ENCODE measurements at regions not wholly inside any gene's neighbourhood (a gene's known extent, or its start where the extent isn't known, plus 50 kb on each side); places are given as distances from the start of the nearest gene placed in this dataset.

- H3K36me3 Mint-ChIP-seq (ENCODE audit: low read depth) = no peaks in the 10 kb centered on the region
- H3K4me1 Mint-ChIP-seq (ENCODE audit: low read depth) = no peaks in the 10 kb centered on the region
- no peak overlapping the region for H3K4me3 Mint-ChIP-seq
- no peaks in the 10 kb centered on the region for H3K27me3 Mint-ChIP-seq
- H3K9me3 Mint-ChIP-seq = peaks cover 12% of the 10 kb centered on the region
- no peak for DNase-seq
- H3K27ac Mint-ChIP-seq = no peak overlapping the region
These were observed 932.6 kb downstream of the GALC start for GRCh38 chr14:87060405-87060804.

- no peaks in the 10 kb centered on the region for H3K4me1 Mint-ChIP-seq (ENCODE audit: low read depth)
- DNase-seq = no peak
- no peak overlapping the region for H3K27ac Mint-ChIP-seq
- H3K4me3 Mint-ChIP-seq = no peak overlapping the region
- peaks cover 13% of the 10 kb centered on the region for H3K9me3 Mint-ChIP-seq
- no peaks in the 10 kb centered on the region for H3K36me3 Mint-ChIP-seq (ENCODE audit: low read depth)
- no peaks in the 10 kb centered on the region for H3K27me3 Mint-ChIP-seq
These were observed 933.7 kb downstream of the GALC start for GRCh38 chr14:87059060-87059839.

- no peak overlapping the region for H3K4me3 Mint-ChIP-seq
- H3K9me3 Mint-ChIP-seq = peaks cover 9% of the 10 kb centered on the region
- H3K36me3 Mint-ChIP-seq (ENCODE audit: low read depth) = no peaks in the 10 kb centered on the region
- DNase-seq = no peak
- H3K4me1 Mint-ChIP-seq (ENCODE audit: low read depth) = no peaks in the 10 kb centered on the region
- H3K27ac Mint-ChIP-seq = no peak overlapping the region
- no peaks in the 10 kb centered on the region for H3K27me3 Mint-ChIP-seq
These were observed 938.0 kb downstream of the GALC start for GRCh38 chr14:87055007-87055406.

GRCh38 chr14:87052646-87053225 lies 940.2 kb downstream of the GALC start:
- H3K27ac Mint-ChIP-seq = no peak overlapping the region
- DNase-seq = no peak
- no peaks in the 10 kb centered on the region for H3K27me3 Mint-ChIP-seq
- peaks cover 3% of the 10 kb centered on the region for H3K9me3 Mint-ChIP-seq
- H3K4me3 Mint-ChIP-seq = no peak overlapping the region
- H3K4me1 Mint-ChIP-seq (ENCODE audit: low read depth) = no peaks in the 10 kb centered on the region
- H3K36me3 Mint-ChIP-seq (ENCODE audit: low read depth) = no peaks in the 10 kb centered on the region

- DNase-seq = no peak
- Mint-ChIP-seq H3K27me3 (no peaks in the 10 kb centered on the region), H3K4me1 (ENCODE audit: low read depth) (no peaks in the 10 kb centered on the region), H3K9me3 (peaks cover 3% of the 10 kb centered on the region), H3K27ac (no peak overlapping the region), H3K4me3 (no peak overlapping the region), H3K36me3 (ENCODE audit: low read depth) (no peaks in the 10 kb centered on the region)
These were observed 942.6 kb downstream of the GALC start for GRCh38 chr14:87050421-87050820.

- no peak overlapping the region for H3K27ac Mint-ChIP-seq
- no peaks in the 10 kb centered on the region for H3K27me3 Mint-ChIP-seq
- peaks cover 3% of the 10 kb centered on the region for H3K9me3 Mint-ChIP-seq
- H3K36me3 Mint-ChIP-seq (ENCODE audit: low read depth) = no peaks in the 10 kb centered on the region
- H3K4me3 Mint-ChIP-seq = no peak overlapping the region
- DNase-seq = no peak
- no peaks in the 10 kb centered on the region for H3K4me1 Mint-ChIP-seq (ENCODE audit: low read depth)
These were observed 943.0 kb downstream of the GALC start for GRCh38 chr14:87049950-87050349.

- no peak for DNase-seq
- no peaks in the 10 kb centered on the region for H3K36me3 Mint-ChIP-seq (ENCODE audit: low read depth)
- H3K9me3 Mint-ChIP-seq = no peaks in the 10 kb centered on the region
- H3K4me3 Mint-ChIP-seq = no peak overlapping the region
- H3K4me1 Mint-ChIP-seq (ENCODE audit: low read depth) = no peaks in the 10 kb centered on the region
- H3K27me3 Mint-ChIP-seq = no peaks in the 10 kb centered on the region
- H3K27ac Mint-ChIP-seq = no peak overlapping the region
These were observed 946.0 kb downstream of the GALC start for GRCh38 chr14:87046960-87047359.

GRCh38 chr14:87045956-87046355 lies 947.0 kb downstream of the GALC start:
- no peak for DNase-seq
- H3K9me3 Mint-ChIP-seq = no peaks in the 10 kb centered on the region
- no peak overlapping the region for H3K27ac Mint-ChIP-seq
- H3K27me3 Mint-ChIP-seq = no peaks in the 10 kb centered on the region
- no peak overlapping the region for H3K4me3 Mint-ChIP-seq
- no peaks in the 10 kb centered on the region for H3K4me1 Mint-ChIP-seq (ENCODE audit: low read depth)
- no peaks in the 10 kb centered on the region for H3K36me3 Mint-ChIP-seq (ENCODE audit: low read depth)

- H3K4me1 Mint-ChIP-seq (ENCODE audit: low read depth) = no peaks in the 10 kb centered on the region
These were observed 947.7 kb downstream of the GALC start for GRCh38 chr14:87045246-87045645.

GRCh38 chr14:87044807-87045206 lies 948.2 kb downstream of the GALC start:
- Mint-ChIP-seq H3K36me3 (ENCODE audit: low read depth) (no peaks in the 10 kb centered on the region), H3K27me3 (no peaks in the 10 kb centered on the region), H3K27ac (no peak overlapping the region), H3K4me3 (no peak overlapping the region), H3K4me1 (ENCODE audit: low read depth) (no peaks in the 10 kb centered on the region), H3K9me3 (no peaks in the 10 kb centered on the region)
- DNase-seq = no peak

More at GRCh38 chr14:87045246-87045645, 947.7 kb downstream of the GALC start:
- Mint-ChIP-seq H3K27ac (no peak overlapping the region), H3K9me3 (no peaks in the 10 kb centered on the region), H3K27me3 (no peaks in the 10 kb centered on the region), H3K4me3 (no peak overlapping the region), H3K36me3 (ENCODE audit: low read depth) (no peaks in the 10 kb centered on the region)
- DNase-seq = no peak

- Mint-ChIP-seq H3K27me3 (no peaks in the 10 kb centered on the region), H3K4me1 (ENCODE audit: low read depth) (no peaks in the 10 kb centered on the region), H3K4me3 (no peak overlapping the region)
These were observed 949.2 kb downstream of the GALC start for GRCh38 chr14:87043667-87044200.

GRCh38 chr14:87042354-87042753 lies 950.6 kb downstream of the GALC start:
- H3K4me1 Mint-ChIP-seq (ENCODE audit: low read depth) = no peaks in the 10 kb centered on the region
- H3K4me3 Mint-ChIP-seq = no peak overlapping the region
- no peaks in the 10 kb centered on the region for H3K36me3 Mint-ChIP-seq (ENCODE audit: low read depth)

More at GRCh38 chr14:87043667-87044200, 949.2 kb downstream of the GALC start:
- no peaks in the 10 kb centered on the region for H3K36me3 Mint-ChIP-seq (ENCODE audit: low read depth)
- H3K9me3 Mint-ChIP-seq = no peaks in the 10 kb centered on the region
- H3K27ac Mint-ChIP-seq = no peak overlapping the region
- DNase-seq = no peak

GRCh38 chr14:87041290-87042020 lies 951.5 kb downstream of the GALC start:
- H3K4me3 Mint-ChIP-seq = no peak overlapping the region
- no peaks in the 10 kb centered on the region for H3K4me1 Mint-ChIP-seq (ENCODE audit: low read depth)
- H3K36me3 Mint-ChIP-seq (ENCODE audit: low read depth) = no peaks in the 10 kb centered on the region
- no peak for DNase-seq
- H3K27me3 Mint-ChIP-seq = no peaks in the 10 kb centered on the region
- H3K9me3 Mint-ChIP-seq = peaks cover 7% of the 10 kb centered on the region
- no peak overlapping the region for H3K27ac Mint-ChIP-seq

More at GRCh38 chr14:87042354-87042753, 950.6 kb downstream of the GALC start:
- Mint-ChIP-seq H3K9me3 (peaks cover 4% of the 10 kb centered on the region), H3K27me3 (no peaks in the 10 kb centered on the region), H3K27ac (no peak overlapping the region)
- DNase-seq = no peak

GRCh38 chr14:87034680-87035079 lies 958.3 kb downstream of the GALC start:
- no peak for DNase-seq
- Mint-ChIP-seq H3K36me3 (ENCODE audit: low read depth) (no peaks in the 10 kb centered on the region), H3K27ac (no peak overlapping the region), H3K9me3 (peaks cover 21% of the 10 kb centered on the region), H3K4me1 (ENCODE audit: low read depth) (no peaks in the 10 kb centered on the region), H3K4me3 (no peak overlapping the region), H3K27me3 (no peaks in the 10 kb centered on the region)

- Mint-ChIP-seq H3K9me3 (peaks cover 22% of the 10 kb centered on the region), H3K27ac (no peak overlapping the region), H3K27me3 (no peaks in the 10 kb centered on the region), H3K4me1 (ENCODE audit: low read depth) (no peaks in the 10 kb centered on the region), H3K36me3 (ENCODE audit: low read depth) (no peaks in the 10 kb centered on the region), H3K4me3 (no peak overlapping the region)
- DNase-seq = no peak
These were observed 962.8 kb downstream of the GALC start for GRCh38 chr14:87030197-87030596.
